CD4-positive, CD25-positive, alpha-beta regulatory T cell (primary cell): ENCODE measurements at regions not wholly inside any gene's neighbourhood (a gene's known extent, or its start where the extent isn't known, plus 50 kb on each side); places are given as distances from the start of the nearest gene placed in this dataset.

ENCODE experiments used
- ATAC-seq, 2 donors: fragments of 150-1000 bp; cut with Tn5 transposase; one replicate each; pipeline ENCODE4 v1.10.0; 2021; ENCODE audit warnings: low read depth in 2 of 2, moderate number of reproducible peaks in 2 of 2, moderate library complexity in 1 of 2
- DNase-seq, 3 donors: peaks; one replicate each; pipeline versions ENCODE4 v3.0.0 to v3.0.0-alpha.2; 2012 to 2022; ENCODE audit warnings: mixed read lengths in 1 of 3
- H3K27ac ChIP-seq: one replicate; pipeline ENCODE4 v1.7.0; 2013; ENCODE audit warnings: mild to moderate bottlenecking, low read length; ENCODE audit not compliant: insufficient read depth, poor library complexity, severe bottlenecking
- H3K27me3 ChIP-seq: one replicate; pipeline ENCODE4 v1.7.0; 2013; ENCODE audit warnings: low read length; ENCODE audit not compliant: control insufficient read depth, insufficient read depth
- H3K36me3 ChIP-seq: one replicate; pipeline ENCODE4 v1.7.0; 2013; ENCODE audit warnings: mild to moderate bottlenecking, low read length, moderate library complexity; ENCODE audit not compliant: control insufficient read depth, insufficient read depth
- H3K4me1 ChIP-seq: 2 replicates; pipeline ENCODE4 v1.7.0; 2013; ENCODE audit warnings: mild to moderate bottlenecking, low read length; ENCODE audit not compliant: insufficient read depth, control insufficient read depth, poor library complexity, severe bottlenecking
- H3K4me3 ChIP-seq: one replicate; pipeline ENCODE4 v1.7.0; 2013; ENCODE audit warnings: low read depth, mild to moderate bottlenecking, low read length, moderate library complexity
- H3K9me3 ChIP-seq, 2 experiments: 1 replicate in 1 of 2; 2 replicates in 1 of 2; pipeline ENCODE4 v1.7.0; 2013; ENCODE audit warnings: low read length in 2 of 2, mild to moderate bottlenecking in 1 of 2, moderate library complexity in 1 of 2; ENCODE audit not compliant: control insufficient read depth in 2 of 2
- H3K27ac Mint-ChIP-seq, 3 donors: one replicate each; pipeline ENCODE4 v1.8.0; 2020 to 2022; ENCODE audit warnings: mild to moderate bottlenecking in 3 of 3, mixed read lengths in 3 of 3, moderate library complexity in 2 of 3
- H3K27me3 Mint-ChIP-seq: one replicate; pipeline ENCODE4 v1.8.0; 2022; ENCODE audit warnings: mild to moderate bottlenecking, mixed read lengths
- H3K36me3 Mint-ChIP-seq: one replicate; pipeline ENCODE4 v1.8.0; 2020; ENCODE audit warnings: mixed read lengths
- H3K4me1 Mint-ChIP-seq, 4 donors: one replicate each; pipeline ENCODE4 v1.8.0; 2020 to 2022; ENCODE audit warnings: mixed read lengths in 4 of 4, mild to moderate bottlenecking in 1 of 4
- H3K4me3 Mint-ChIP-seq, 4 donors: one replicate each; pipeline ENCODE4 v1.8.0; 2020 to 2022; ENCODE audit warnings: mild to moderate bottlenecking in 4 of 4, mixed read lengths in 4 of 4, moderate library complexity in 3 of 4
- H3K9me3 Mint-ChIP-seq, 7 donors: one replicate each; pipeline ENCODE4 v1.8.0; 2020 to 2022; ENCODE audit warnings: mixed read lengths in 7 of 7, mild to moderate bottlenecking in 3 of 7, moderate library complexity in 2 of 7

- H3K36me3 Mint-ChIP-seq = no peaks in the 10 kb centered on the region
- no peak overlapping the region for H3K4me3 Mint-ChIP-seq
- DNase-seq (no peak), ATAC-seq (no peak)
- no peak overlapping the region for H3K27ac Mint-ChIP-seq
- Histone ChIP-seq H3K27ac (no peak overlapping the region), H3K27me3 (no peaks in the 10 kb centered on the region), H3K36me3 (no peaks in the 10 kb centered on the region), H3K9me3 (no peaks in the 10 kb centered on the region), H3K4me3 (no peak overlapping the region), H3K4me1 (no peaks in the 10 kb centered on the region)
- no peaks in the 10 kb centered on the region for H3K4me1 Mint-ChIP-seq
- no peaks in the 10 kb centered on the region for H3K27me3 Mint-ChIP-seq
- peaks cover 0 to 3% (median 0%) of the 10 kb centered on the region in 7 donors for H3K9me3 Mint-ChIP-seq
Measured at GRCh38 chr2:145812165-145812554, 1292.2 kb upstream of the ZEB2 start.

GRCh38 chr2:145811276-145812164 lies 1291.6 kb upstream of the ZEB2 start:
- no peaks in the 10 kb centered on the region for H3K9me3 ChIP-seq
- no peak overlapping the region for H3K4me3 ChIP-seq
- Mint-ChIP-seq H3K27me3 (no peaks in the 10 kb centered on the region), H3K36me3 (no peaks in the 10 kb centered on the region), H3K4me1 (no peaks in the 10 kb centered on the region), H3K4me3 (no peak overlapping the region), H3K27ac (no peak overlapping the region), H3K9me3 (peaks cover 0 to 3% (median 0%) of the 10 kb centered on the region in 7 donors)
- H3K4me1 ChIP-seq = no peaks in the 10 kb centered on the region
- H3K36me3 ChIP-seq = no peaks in the 10 kb centered on the region
- no peak overlapping the region for H3K27ac ChIP-seq
- ATAC-seq (no peak), DNase-seq (no peak)
- H3K27me3 ChIP-seq = no peaks in the 10 kb centered on the region

- Histone ChIP-seq H3K27me3 (no peaks in the 10 kb centered on the region), H3K9me3 (no peaks in the 10 kb centered on the region), H3K4me3 (no peak overlapping the region), H3K27ac (no peak overlapping the region), H3K4me1 (no peaks in the 10 kb centered on the region), H3K36me3 (no peaks in the 10 kb centered on the region)
- no peaks in the 10 kb centered on the region for H3K36me3 Mint-ChIP-seq
- ATAC-seq (no peak), DNase-seq (no peak)
- H3K27ac Mint-ChIP-seq = no peak overlapping the region
- H3K9me3 Mint-ChIP-seq = peaks cover 0 to 4% (median 0%) of the 10 kb centered on the region in 7 donors
- no peaks in the 10 kb centered on the region for H3K27me3 Mint-ChIP-seq
- no peaks in the 10 kb centered on the region for H3K4me1 Mint-ChIP-seq
- H3K4me3 Mint-ChIP-seq = no peak overlapping the region
Measured at GRCh38 chr2:145807968-145808367, 1288.0 kb upstream of the ZEB2 start.

- H3K4me3 Mint-ChIP-seq = no peak overlapping the region
- no peaks in the 10 kb centered on the region for H3K4me1 ChIP-seq
- no peaks in the 10 kb centered on the region for H3K36me3 ChIP-seq
- H3K9me3 ChIP-seq = no peaks in the 10 kb centered on the region
- H3K9me3 Mint-ChIP-seq = peaks cover 0 to 4% (median 0%) of the 10 kb centered on the region in 7 donors
- no peak overlapping the region for H3K27ac ChIP-seq
- no peaks in the 10 kb centered on the region for H3K27me3 Mint-ChIP-seq
- no peaks in the 10 kb centered on the region for H3K27me3 ChIP-seq
- no peak overlapping the region for H3K27ac Mint-ChIP-seq
- no peaks in the 10 kb centered on the region for H3K4me1 Mint-ChIP-seq
- no peak for DNase-seq
- no peak for ATAC-seq
- H3K4me3 ChIP-seq = no peak overlapping the region
- no peaks in the 10 kb centered on the region for H3K36me3 Mint-ChIP-seq
Measured at GRCh38 chr2:145807554-145807953, 1287.6 kb upstream of the ZEB2 start.

GRCh38 chr2:145806546-145806945 lies 1286.6 kb upstream of the ZEB2 start:
- Histone ChIP-seq H3K9me3 (no peaks in the 10 kb centered on the region), H3K27me3 (no peaks in the 10 kb centered on the region), H3K4me1 (no peaks in the 10 kb centered on the region), H3K27ac (no peak overlapping the region), H3K4me3 (no peak overlapping the region), H3K36me3 (no peaks in the 10 kb centered on the region)
- no peaks in the 10 kb centered on the region for H3K27me3 Mint-ChIP-seq
- ATAC-seq = no peak
- peaks cover 0 to 4% (median 0%) of the 10 kb centered on the region in 7 donors for H3K9me3 Mint-ChIP-seq
- no peak for DNase-seq
- H3K4me3 Mint-ChIP-seq = no peak overlapping the region
- no peak overlapping the region for H3K27ac Mint-ChIP-seq
- no peaks in the 10 kb centered on the region for H3K4me1 Mint-ChIP-seq
- H3K36me3 Mint-ChIP-seq = no peaks in the 10 kb centered on the region

- peaks cover 0 to 7% (median 2%) of the 10 kb centered on the region in 7 donors for H3K9me3 Mint-ChIP-seq
- no peaks in the 10 kb centered on the region for H3K4me1 Mint-ChIP-seq
- no peak for ATAC-seq
- H3K4me3 Mint-ChIP-seq = no peak overlapping the region
- Histone ChIP-seq H3K9me3 (no peaks in the 10 kb centered on the region), H3K4me3 (no peak overlapping the region), H3K4me1 (no peaks in the 10 kb centered on the region), H3K27me3 (no peaks in the 10 kb centered on the region), H3K27ac (no peak overlapping the region), H3K36me3 (no peaks in the 10 kb centered on the region)
- no peaks in the 10 kb centered on the region for H3K27me3 Mint-ChIP-seq
- no peak for DNase-seq
- H3K36me3 Mint-ChIP-seq = no peaks in the 10 kb centered on the region
- no peak overlapping the region for H3K27ac Mint-ChIP-seq
Measured at GRCh38 chr2:145802133-145802532, 1282.2 kb upstream of the ZEB2 start.

- H3K4me3 ChIP-seq = no peak overlapping the region
- no peak for ATAC-seq
- H3K27me3 ChIP-seq = no peaks in the 10 kb centered on the region
- Mint-ChIP-seq H3K9me3 (peaks cover 0 to 12% (median 2%) of the 10 kb centered on the region in 7 donors), H3K36me3 (no peaks in the 10 kb centered on the region), H3K27ac (no peak overlapping the region), H3K4me1 (no peaks in the 10 kb centered on the region), H3K27me3 (no peaks in the 10 kb centered on the region), H3K4me3 (no peak overlapping the region)
- no peaks in the 10 kb centered on the region for H3K4me1 ChIP-seq
- no peak overlapping the region for H3K27ac ChIP-seq
- no peaks in the 10 kb centered on the region for H3K9me3 ChIP-seq
- no peaks in the 10 kb centered on the region for H3K36me3 ChIP-seq
- no peak for DNase-seq
Measured at GRCh38 chr2:145801210-145801609, 1281.3 kb upstream of the ZEB2 start.
